WTC11 (cell line): ENCODE measurements at regions not wholly inside any gene's neighbourhood (a gene's known extent, or its start where the extent isn't known, plus 50 kb on each side); places are given as distances from the start of the nearest gene placed in this dataset.

Experiments used
- ATAC-seq: fragments of 200-7000 bp; cut with Tn5 transposase; 2 replicates; pipeline ENCODE4 v1.10.0; 2021; ENCODE audit warnings: mild to moderate bottlenecking, moderate library complexity
- CTCF ChIA-PET: fragments of 300-600 bp; sonication (Branson Sonifier 250); formaldehyde crosslinking; loops from one replicate; lab custom pipeline; 2021; ENCODE audit warnings: antibody characterized with exemption; lab: Charles Lee
- POLR2A ChIA-PET: fragments of 350-600 bp; sonication (Branson Sonifier 250); formaldehyde crosslinking; loops from one replicate; lab custom pipeline; 2021; ENCODE audit warnings: antibody characterized with exemption; lab: Charles Lee
- DNase-seq: peaks from one replicate; pipeline ENCODE4 v3.0.0; 2021; ENCODE audit warnings: low spot score
- H3K27ac Mint-ChIP-seq: 2 replicates; pipeline ENCODE4 v1.8.0; 2021; ENCODE audit warnings: mixed read lengths
- H3K27me3 Mint-ChIP-seq: 2 replicates; pipeline ENCODE4 v1.8.0; 2021; ENCODE audit warnings: low read depth, mild to moderate bottlenecking, moderate library complexity, mixed read lengths
- H3K36me3 Mint-ChIP-seq: 2 replicates; pipeline ENCODE4 v1.8.0; 2021; ENCODE audit warnings: mixed read lengths
- H3K4me1 Mint-ChIP-seq: 2 replicates; pipeline ENCODE4 v1.8.0; 2022; ENCODE audit warnings: mixed read lengths
- H3K4me3 Mint-ChIP-seq: 2 replicates; pipeline ENCODE4 v1.8.0; 2021; ENCODE audit warnings: mild to moderate bottlenecking, moderate library complexity, mixed read lengths
- H3K9me3 Mint-ChIP-seq: 2 replicates; pipeline ENCODE4 v1.8.0; 2021; ENCODE audit warnings: mixed read lengths
- ATF6 ChIP-seq: sonication (generic); formaldehyde crosslinking; IDR thresholded peaks from 2 replicates; pipeline ENCODE4 v1.8.1; 2023; ENCODE audit warnings: mild to moderate bottlenecking, missing genetic modification reagents
- CTCF ChIP-seq: fragments of 200-600 bp; IDR thresholded peaks from 2 replicates; pipeline ENCODE4 v1.8.0; 2022; ENCODE audit warnings: antibody characterized with exemption
- ELF4 ChIP-seq: sonication (generic); formaldehyde crosslinking; IDR thresholded peaks from 2 replicates; pipeline ENCODE4 v1.8.1; 2022; ENCODE audit warnings: low read depth, mild to moderate bottlenecking, moderate library complexity, missing genetic modification reagents
- EMX1 ChIP-seq: fragments of 250-450 bp; sonication (Bioruptor Pico); IDR thresholded peaks from 2 replicates; pipeline ENCODE4 v1.8.0; 2021; ENCODE audit warnings: mild to moderate bottlenecking
- FOXP4 ChIP-seq: sonication (generic); formaldehyde crosslinking; IDR thresholded peaks from 2 replicates; pipeline ENCODE4 v1.8.0; 2022; ENCODE audit warnings: mild to moderate bottlenecking, missing genetic modification reagents
- GRHL2 ChIP-seq: fragments of 250-450 bp; sonication (Bioruptor Pico); IDR thresholded peaks from 2 replicates; pipeline ENCODE4 v1.8.0; 2022; ENCODE audit warnings: mild to moderate bottlenecking, moderate library complexity; ENCODE audit not compliant: insufficient replicate concordance, severe bottlenecking
- NR2C2 ChIP-seq: sonication (generic); formaldehyde crosslinking; IDR thresholded peaks from 2 replicates; pipeline ENCODE4 v1.8.0; 2022; ENCODE audit warnings: mild to moderate bottlenecking, missing genetic modification reagents
- NR3C1 ChIP-seq: sonication (generic); formaldehyde crosslinking; conservative IDR thresholded peaks from 2 replicates; pipeline ENCODE4 v1.8.1; 2023; ENCODE audit warnings: low read depth, mild to moderate bottlenecking, missing genetic modification reagents
- RORB ChIP-seq: fragments of 250-450 bp; sonication (Bioruptor Pico); IDR thresholded peaks from 2 replicates; pipeline ENCODE4 v1.9.0; 2021; ENCODE audit warnings: mild to moderate bottlenecking
- STAT6 ChIP-seq: sonication (generic); formaldehyde crosslinking; conservative IDR thresholded peaks from 2 replicates; pipeline ENCODE4 v1.8.1; 2023; ENCODE audit warnings: mild to moderate bottlenecking, low read depth, missing genetic modification reagents, moderate library complexity
- TEAD1 ChIP-seq: sonication (generic); formaldehyde crosslinking; IDR thresholded peaks from 2 replicates; pipeline ENCODE4 v1.8.0; 2022; ENCODE audit warnings: mild to moderate bottlenecking, missing genetic modification reagents
- ZNF232 ChIP-seq: sonication (generic); formaldehyde crosslinking; IDR thresholded peaks from 2 replicates; pipeline ENCODE4 v1.8.0; 2022; ENCODE audit warnings: mild to moderate bottlenecking, missing genetic modification reagents
- TF ChIP-seq, protein P1 (sequence below): sonication (generic); formaldehyde crosslinking; IDR thresholded peaks from 2 replicates; pipeline ENCODE4 v1.8.1; 2023; ENCODE audit warnings: mild to moderate bottlenecking, missing genetic modification reagents, borderline replicate concordance
- TF ChIP-seq, protein P2 (sequence below): sonication (generic); formaldehyde crosslinking; IDR thresholded peaks from 2 replicates; pipeline ENCODE4 v1.8.1; 2023; ENCODE audit warnings: mild to moderate bottlenecking, missing genetic modification reagents, moderate library complexity
- TF ChIP-seq, protein P3 (sequence below): sonication (generic); formaldehyde crosslinking; IDR thresholded peaks from 2 replicates; pipeline ENCODE4 v1.8.1; 2023; ENCODE audit warnings: mild to moderate bottlenecking, missing genetic modification reagents

- H3K36me3 Mint-ChIP-seq, result no peaks in the 10 kb centered on the region
- no peaks in the 10 kb centered on the region for H3K27me3 Mint-ChIP-seq
- TF ChIP-seq ELF4 (no peak), TEAD1 (no peak), FOXP4 (CRISPR knock-in tag) (no peak), CTCF (no peak), NR3C1 (CRISPR knock-in tag) (no peak), GRHL2 (no peak), RORB (CRISPR knock-in tag) (no peak), ATF6 (CRISPR knock-in tag) (no peak), EMX1 (CRISPR knock-in tag) (no peak), ZNF232 (CRISPR knock-in tag) (no peak), STAT6 (CRISPR knock-in tag) (no peak), NR2C2 (CRISPR knock-in tag) (no peak)
- TF ChIP-seq, protein P1, sequence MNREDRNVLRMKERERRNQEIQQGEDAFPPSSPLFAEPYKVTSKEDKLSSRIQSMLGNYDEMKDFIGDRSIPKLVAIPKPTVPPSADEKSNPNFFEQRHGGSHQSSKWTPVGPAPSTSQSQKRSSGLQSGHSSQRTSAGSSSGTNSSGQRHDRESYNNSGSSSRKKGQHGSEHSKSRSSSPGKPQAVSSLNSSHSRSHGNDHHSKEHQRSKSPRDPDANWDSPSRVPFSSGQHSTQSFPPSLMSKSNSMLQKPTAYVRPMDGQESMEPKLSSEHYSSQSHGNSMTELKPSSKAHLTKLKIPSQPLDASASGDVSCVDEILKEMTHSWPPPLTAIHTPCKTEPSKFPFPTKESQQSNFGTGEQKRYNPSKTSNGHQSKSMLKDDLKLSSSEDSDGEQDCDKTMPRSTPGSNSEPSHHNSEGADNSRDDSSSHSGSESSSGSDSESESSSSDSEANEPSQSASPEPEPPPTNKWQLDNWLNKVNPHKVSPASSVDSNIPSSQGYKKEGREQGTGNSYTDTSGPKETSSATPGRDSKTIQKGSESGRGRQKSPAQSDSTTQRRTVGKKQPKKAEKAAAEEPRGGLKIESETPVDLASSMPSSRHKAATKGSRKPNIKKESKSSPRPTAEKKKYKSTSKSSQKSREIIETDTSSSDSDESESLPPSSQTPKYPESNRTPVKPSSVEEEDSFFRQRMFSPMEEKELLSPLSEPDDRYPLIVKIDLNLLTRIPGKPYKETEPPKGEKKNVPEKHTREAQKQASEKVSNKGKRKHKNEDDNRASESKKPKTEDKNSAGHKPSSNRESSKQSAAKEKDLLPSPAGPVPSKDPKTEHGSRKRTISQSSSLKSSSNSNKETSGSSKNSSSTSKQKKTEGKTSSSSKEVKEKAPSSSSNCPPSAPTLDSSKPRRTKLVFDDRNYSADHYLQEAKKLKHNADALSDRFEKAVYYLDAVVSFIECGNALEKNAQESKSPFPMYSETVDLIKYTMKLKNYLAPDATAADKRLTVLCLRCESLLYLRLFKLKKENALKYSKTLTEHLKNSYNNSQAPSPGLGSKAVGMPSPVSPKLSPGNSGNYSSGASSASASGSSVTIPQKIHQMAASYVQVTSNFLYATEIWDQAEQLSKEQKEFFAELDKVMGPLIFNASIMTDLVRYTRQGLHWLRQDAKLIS (CRISPR knock-in tag), result no peak
- TF ChIP-seq, protein P2, sequence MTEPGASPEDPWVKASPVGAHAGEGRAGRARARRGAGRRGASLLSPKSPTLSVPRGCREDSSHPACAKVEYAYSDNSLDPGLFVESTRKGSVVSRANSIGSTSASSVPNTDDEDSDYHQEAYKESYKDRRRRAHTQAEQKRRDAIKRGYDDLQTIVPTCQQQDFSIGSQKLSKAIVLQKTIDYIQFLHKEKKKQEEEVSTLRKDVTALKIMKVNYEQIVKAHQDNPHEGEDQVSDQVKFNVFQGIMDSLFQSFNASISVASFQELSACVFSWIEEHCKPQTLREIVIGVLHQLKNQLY (CRISPR knock-in tag), result no peak
- TF ChIP-seq, protein P3, sequence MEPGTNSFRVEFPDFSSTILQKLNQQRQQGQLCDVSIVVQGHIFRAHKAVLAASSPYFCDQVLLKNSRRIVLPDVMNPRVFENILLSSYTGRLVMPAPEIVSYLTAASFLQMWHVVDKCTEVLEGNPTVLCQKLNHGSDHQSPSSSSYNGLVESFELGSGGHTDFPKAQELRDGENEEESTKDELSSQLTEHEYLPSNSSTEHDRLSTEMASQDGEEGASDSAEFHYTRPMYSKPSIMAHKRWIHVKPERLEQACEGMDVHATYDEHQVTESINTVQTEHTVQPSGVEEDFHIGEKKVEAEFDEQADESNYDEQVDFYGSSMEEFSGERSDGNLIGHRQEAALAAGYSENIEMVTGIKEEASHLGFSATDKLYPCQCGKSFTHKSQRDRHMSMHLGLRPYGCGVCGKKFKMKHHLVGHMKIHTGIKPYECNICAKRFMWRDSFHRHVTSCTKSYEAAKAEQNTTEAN (CRISPR knock-in tag), result no peak
- TF ChIP-seq, all 79 proteins: peak for 0
- Mint-ChIP-seq H3K9me3 (no peaks in the 10 kb centered on the region), H3K4me3 (no peak overlapping the region), H3K4me1 (peaks cover 4% of the 10 kb centered on the region), H3K27ac (no peak overlapping the region)
- POLR2A ChIA-PET, result no interaction called here
- DNase-seq, result no peak
- CTCF ChIA-PET, result no interaction called here
- ATAC-seq, result no peak
These were observed 218.1 kb upstream of the FAT4 start for GRCh38 chr4:125096662-125097061.
